ENCODE measurements at regions not wholly inside any gene's neighbourhood (a gene's known extent, or its start where the extent isn't known, plus 50 kb on each side); places are given as distances from the start of the nearest gene placed in this dataset.
"Not testable (repeated sequence)": the region's sequence is repeated elsewhere in the genome, so short reads cannot be mapped to it uniquely, and the experiment has no call there.

DNA sequence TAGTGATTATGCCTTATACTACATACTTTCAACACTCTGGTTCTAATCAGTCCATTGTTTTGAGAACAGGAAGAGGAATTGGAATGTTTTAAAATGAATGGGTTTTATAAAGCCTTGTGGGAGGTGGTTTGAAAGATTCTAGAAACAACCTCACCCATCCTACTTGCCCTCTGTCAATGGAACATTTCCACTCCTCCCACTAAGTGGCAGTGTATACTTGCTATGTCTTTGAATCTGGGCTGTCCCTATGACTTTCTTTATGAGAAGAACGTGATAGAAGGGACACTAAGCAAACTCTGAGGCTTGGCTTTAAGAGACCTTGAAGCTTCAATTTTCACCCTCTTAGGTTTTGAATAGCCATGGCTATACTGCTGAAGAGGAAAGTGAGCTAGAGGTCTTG is 611.2 kb downstream of the PPP4R3C start:
- no peak for DNase-seq

DNA sequence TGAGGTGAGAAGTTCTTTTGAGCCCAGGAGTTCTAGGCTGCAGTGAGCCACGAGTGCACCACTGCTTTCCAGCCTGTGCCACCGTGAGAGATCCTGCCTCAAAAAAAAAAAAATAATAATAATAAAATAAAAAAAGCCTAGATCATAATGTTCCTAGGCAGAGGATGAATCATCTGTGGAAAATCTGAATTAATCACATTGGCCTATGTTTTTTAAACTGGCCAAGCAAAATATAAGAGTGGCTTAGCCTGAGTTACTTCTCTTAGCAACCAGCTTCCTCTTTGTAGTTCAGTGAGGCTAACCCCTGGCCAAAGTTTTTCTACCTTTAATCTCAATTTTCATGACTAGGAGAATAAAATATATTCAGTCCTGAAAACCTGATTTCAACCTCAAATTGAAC is 614.6 kb downstream of the PPP4R3C start:
- no peak for DNase-seq

DNA sequence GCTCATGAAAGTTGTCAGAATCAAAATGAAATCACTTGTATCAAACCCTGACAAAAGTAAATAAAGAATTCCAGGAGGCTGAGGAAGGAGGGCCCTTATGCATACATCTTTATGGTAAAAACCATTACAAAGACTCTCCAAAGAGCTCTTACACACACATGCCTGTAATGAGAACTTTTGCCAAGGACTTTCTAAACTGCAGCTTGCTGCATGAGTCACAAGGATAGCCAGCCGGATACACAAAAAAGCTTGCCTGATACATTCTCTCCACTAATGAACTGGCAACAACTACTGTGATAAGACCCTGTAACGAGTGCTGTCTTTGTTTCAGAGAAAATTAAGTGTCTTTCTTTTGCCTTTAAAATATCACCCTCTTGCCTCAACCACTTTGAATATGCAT is 618.1 kb downstream of the PPP4R3C start:
- no peak for DNase-seq

DNA sequence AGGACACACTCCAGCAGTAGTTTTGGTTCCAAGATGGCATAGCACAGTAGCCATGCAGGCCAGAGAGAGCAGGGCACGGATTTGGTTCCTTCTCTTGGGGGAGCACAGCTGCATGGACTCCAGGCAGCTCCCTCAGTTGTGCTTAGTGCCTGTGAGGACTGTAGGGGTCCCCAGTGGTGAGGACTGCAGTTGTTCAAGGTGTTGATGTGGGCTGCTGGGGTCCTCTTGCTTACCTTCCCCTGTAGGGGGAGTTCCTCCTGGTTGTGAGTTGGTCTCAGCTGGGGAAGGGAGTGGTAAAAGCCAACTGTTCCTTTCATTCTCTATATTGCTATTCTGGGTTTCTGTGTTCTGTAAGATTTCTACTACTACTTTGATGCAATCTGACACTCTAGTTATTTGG is 606.5 kb downstream of the MAGEB5 start:
- DNase-seq = no peak

DNA sequence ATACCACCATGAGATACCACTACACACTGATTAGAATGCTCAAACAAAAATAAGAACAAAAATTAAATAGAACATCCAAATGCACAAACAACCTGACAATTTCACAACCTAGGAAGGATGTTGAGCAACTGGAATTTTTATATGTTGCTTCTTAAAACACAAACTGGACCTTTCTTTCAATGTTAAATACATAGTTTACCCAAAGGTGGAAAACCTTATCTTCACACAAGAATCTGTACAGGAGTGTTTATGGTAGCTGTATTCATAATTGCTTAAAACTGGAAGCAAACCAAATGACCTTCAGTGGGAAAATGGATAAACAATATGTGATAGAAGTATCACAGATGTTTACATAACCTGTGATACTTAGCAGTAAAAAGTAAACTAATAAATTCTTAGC is 573.8 kb downstream of the MAGEB5 start:
- no peak for DNase-seq

DNA sequence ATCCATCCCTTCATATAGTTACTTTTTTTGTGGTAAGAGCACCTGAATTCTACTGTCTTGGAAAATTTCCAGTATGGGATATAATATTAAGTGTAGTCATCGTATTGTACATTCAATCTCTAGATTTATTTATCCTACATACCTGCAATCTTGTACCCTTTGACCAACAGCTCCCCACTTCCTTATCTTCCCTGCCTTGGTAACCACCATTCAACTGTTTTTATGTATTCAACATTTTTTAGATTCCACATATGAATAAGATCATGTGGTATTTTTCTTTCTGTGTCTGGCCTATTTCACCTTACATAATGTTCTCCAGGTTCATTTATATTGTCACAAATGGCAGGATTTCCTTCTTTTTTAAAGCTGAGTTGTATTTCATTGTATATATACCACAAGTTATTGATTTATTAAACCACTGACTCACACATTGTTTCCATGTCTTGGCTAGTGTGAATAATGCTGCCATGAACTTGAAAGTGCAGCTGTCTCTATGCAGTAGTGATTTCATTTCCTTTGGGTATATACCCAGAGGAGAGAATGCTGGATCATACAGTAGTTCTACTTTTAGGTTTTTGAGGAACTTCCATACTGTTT is 572.5 kb downstream of the MAGEB5 start:
- no peak for DNase-seq

DNA sequence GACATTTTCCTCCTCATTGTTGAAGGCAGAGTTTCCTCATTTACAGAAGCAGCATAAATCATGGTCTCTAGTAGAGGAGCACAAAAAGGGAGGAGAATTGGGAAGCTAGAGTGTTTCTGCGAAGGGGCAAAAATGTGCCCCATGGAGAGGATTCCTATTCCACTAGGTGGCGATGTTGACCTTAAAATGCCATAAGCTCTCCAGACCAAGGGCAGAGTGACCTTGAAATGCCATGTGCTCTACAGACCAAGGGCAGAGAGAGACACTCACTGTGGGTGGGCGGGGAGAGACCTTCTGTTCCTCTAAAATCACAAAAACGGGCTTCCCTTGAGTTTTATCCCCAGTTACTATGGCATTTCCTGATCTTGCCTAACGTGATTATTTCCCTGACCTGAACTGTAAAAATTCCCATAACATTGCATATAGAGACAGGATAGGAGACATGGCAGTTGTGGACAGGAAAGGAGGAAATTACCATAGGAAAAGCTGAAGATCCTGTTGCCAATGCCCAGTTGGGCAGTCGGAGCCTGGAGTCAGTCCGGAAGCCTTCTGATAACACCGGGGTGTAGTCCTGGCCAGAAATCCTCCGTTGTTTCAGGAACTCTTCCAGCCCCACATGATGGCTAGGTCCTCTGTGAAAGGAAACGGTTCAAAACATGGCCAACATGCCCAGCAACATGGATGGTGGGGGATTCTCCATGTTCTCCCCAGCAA is 567.7 kb downstream of the MAGEB5 start:
- DNase-seq = no peak

DNA sequence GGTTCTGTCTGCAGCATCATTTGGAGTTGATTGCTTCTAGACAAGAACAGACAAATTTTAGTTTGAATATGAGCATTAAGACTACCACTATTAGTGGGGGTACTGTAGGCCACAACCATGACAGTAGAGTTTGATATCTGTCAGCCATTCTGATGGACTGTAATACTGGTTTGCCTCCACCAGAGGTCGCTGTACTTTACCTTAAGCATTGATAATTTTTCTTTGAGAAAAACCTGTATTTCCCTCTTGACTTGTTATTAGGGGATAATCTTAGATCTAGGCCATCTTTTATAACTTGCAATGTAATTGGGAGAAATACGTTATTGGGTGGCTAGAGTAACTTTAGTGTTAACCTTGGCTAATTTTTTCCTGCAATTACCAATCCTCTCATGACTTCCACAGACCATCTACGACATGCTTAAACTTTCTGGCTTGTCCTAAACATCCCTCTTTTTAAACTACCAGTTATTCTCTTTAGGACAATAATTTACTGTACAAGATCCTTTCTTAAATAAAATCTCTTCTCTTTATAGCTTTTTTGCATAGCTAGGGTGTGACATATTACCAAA is 562.4 kb downstream of the MAGEB5 start:
- no peak for DNase-seq

DNA sequence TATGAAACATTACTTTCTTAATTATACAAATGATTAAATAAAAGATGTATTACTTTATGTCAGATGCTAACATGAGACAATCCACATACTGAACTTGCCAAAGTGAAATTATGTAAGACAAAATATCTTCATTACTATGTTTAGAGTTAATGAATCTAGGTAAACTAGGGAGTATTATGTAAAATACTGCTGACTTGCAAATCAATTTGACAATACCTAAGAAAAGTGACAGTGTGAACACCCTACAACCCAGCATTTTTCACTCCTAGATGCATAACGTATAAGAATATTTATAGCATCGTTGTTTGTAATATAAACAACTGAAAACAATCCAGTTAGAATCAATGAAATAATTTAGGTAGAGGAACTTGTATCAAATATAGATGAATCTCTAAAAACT is 546.3 kb downstream of the MAGEB5 start:
- no peak for DNase-seq

DNA sequence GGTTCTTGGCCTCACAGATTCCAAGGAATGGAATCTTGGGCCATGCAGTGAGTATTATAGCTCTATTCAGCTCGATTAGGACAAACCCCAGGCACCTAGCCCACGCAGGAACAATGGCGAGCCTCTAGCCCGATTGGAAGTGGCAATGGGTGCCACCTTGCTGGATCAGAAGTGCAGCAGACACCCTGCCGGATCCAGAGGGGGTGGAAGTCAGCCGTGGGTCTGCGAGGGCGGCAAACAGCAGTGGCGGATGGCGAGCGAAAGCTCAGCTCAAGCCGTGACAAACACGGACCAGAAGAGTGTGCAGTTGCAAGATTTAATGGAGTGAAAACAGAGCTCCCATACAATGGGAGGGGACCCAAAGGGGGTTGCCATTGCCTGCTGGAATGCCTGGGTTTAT is 539.8 kb downstream of the MAGEB5 start:
- DNase-seq = not testable (repeated sequence)

DNA sequence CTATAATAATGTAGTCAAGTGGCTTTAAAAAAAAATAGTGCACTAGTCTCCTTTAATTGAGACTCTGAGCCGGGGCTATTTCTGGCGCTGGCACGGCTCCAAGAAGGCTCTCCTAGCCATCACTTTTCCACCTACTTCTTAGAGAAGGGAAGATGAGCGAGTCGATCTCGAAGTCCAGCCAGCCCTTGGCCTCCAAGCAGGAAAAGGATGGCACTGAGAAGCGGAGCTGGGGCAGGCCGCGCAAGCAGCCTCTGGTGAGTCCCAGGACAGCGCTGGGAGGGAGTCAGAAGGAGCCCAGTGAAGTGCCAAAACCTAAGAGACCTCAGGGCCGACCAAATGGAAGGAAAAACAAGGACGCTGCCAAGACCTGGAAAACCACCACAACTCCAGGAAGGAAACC is 531.9 kb downstream of the MAGEB5 start:
- no peak for DNase-seq

DNA sequence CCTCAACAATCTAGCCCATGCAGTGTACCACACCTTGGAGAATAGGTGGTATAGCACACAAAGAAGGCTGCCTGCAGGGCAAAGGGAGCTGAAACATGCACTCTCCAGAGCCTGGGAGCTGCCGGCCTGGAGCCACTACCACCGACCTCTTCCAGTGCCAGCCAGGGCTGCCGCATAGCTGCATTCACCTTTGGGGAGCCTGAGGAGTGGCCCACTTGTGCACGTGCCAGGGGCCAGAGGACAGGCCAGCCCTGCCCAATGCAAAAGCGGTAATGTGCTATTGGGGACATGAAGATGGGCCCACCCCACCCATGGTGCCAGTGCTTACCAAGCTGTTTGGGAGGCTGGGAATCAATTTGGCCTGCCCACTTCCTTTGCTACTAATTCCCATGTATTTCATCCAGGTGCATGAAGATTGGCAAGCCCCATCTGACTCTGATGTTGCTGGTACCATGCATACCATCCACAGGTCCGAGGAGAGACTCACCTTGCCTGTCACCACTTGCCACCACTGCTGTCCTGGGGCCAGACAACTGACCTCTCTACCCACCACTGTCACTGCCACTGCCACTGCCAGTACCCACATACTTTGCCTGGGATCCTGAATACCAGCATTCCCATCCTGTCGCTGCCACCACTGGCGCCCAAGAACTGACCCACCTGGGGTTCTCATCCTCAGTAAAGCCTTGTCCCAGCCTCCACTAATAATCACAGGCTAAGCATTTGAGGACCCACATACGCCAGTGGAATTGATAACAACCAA is 506.9 kb downstream of the MAGEB5 start:
- no peak for DNase-seq

DNA sequence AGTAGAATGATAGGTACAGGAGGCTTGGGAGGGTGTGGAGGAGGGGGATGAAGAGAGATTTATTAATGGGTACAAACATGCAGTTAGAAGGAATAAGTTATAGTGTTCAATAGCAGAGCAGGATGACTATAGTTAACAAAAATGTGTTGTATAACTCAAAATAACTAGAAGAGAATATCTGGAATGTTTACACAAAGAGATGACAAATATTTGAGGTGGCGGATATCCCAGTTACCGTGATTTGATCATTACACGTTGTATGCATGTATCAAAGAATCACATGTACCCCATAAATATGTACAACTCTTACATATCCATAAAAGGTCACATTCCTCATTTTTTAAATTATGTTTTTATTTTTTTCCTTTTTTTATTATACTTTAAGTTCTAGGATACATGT is 456.6 kb downstream of the MAGEB5 start:
- DNase-seq = no peak

DNA sequence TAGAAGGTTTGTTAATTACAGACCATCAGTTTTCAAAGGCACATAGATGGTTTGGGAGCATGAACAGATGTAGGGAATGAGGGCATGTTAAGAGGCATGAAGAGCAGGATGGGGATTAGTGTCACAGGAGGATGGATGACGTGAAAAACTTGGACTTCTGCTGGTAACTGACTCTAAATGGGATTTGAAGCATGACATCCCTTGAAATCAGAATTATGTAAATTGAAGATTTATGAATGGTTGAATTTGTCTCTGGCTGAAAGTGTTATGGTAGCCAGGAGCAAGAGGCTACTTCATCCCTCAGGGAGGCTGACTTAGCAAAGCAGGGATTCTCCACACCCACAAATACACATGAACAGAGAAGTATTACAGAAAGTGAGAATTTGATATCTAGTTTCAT is 454.6 kb downstream of the MAGEB5 start:
- no peak for DNase-seq

DNA sequence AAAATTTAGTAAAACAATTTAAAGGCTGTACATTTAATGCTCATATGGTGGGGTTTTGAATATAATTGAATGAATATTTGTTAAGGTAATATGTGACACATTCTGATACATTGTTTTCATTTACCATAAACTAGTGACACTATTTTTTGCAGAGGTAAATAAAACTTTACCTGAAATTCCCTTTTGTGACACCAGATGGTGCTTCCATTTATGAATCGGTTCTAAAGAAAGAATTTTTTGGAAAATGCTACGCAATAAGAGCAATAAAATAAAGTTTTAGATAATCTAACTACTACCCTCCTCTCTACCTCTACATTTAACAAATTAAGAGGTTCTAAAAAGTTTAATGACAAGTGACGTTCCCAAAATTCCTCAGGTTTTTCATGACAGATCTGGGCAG is 448.9 kb downstream of the MAGEB5 start:
- DNase-seq = no peak

DNA sequence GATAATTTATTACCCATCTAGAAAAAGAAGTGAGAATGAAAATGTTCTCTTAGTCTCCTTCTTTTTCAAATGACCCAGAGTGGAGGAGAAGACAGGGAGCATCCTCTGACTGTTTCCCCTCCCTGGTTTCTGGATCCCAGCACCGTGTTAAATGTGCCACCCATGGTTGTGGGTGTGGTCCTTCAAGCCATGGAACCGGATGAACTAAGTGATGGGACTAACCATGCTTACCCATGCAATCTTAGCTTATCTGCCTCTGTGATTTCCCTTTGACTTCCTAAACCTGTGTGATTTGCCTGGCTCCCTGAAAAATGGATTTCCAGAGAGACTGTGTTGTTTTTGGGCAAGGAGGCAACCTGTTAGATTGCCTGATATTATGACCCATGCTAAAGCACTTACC is 437.1 kb downstream of the MAGEB5 start:
- no peak for DNase-seq

DNA sequence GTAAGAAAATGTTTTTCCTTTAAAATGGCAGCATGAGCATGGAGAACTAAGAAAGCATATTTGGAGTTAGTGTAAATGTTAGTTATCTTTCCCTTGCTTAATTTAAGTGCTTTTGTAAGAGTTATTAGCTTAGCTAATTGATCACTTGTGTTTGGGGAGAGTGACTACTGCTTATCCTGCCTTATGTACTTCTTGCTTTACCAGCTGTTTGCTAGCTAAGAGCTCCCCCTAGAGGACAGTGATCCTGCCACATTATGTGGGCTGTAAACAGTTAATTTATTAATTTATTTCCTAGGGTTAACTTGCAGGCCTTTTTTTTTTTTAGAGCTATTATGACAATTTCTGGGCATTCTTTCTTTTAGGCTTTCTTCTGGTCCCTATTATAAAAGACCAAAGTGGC is 435.8 kb downstream of the MAGEB5 start:
- DNase-seq = no peak

DNA sequence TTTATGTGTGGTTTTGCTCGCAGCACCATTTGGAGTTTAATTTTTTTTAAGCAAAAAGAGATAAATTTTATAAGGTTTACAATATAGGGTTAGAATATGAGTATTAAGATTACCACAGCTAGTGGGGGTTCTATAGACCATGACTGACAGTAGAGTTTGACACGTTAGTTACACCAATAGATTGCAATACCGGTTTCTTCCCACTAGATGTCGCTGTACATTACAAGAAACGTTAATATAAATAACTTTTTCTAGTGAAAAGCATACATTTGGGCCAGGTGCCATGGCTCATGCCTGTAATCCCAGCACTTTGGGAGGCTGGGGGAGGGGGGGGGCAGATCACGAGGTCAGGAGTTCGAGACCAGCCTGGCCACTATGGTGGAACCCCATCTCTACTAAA is 433.6 kb downstream of the MAGEB5 start:
- DNase-seq = no peak

DNA sequence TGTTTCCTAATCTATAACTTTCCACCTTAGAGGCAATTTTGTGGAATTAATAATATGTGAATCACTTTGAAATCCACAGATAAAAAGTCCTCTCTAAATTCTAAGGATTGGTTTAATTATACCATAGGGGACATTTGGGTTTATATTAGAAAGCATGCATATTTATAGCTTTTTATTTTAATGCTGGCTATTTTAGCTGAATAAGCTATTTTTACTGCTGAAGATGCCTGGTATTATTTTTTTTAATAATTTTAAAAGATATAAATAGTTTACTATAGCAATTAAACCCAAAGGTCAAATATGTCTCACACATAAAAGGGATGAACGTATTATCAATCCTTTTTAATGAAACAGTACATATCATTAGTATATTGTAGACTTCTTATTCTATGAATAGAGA is 415.4 kb downstream of the MAGEB5 start:
- DNase-seq = no peak

DNA sequence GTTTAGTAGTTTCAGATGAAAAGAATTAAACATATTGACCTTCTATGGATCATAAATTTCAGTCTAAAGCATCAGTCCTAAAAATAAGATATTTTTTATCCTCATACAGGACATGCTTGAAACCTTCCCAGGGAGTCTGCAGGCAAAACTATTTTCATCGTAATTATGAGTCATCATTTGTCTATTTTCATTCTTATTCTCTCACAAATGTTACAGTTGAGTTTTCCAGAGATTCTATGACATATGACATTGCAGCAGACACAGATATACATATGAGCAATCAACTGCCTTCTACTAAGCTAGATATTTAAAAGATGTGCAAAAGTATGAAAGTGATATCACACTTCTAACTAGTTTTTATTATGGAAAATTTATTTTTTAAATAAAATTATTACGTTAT is 398.0 kb downstream of the MAGEB5 start:
- DNase-seq = no peak

DNA sequence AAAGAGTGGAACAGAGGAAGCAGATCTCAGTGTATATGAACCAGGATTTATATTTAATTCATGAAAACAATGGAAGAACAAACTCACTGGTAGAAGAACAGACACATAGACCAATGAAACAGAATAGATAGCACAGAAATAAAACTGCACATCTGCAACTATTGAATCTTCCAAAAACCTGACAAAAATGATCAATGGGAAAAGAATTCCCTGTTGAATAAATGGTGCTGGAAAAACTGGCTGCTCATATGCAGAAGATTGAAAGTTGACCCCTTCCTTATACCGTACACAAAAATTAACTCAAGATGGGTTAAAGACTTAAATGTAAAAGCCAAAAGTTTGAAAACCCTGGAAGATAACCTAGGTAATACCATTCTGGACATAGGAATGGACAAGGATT is 391.0 kb downstream of the MAGEB5 start:
- peak; percentile 2 for DNase-seq

DNA sequence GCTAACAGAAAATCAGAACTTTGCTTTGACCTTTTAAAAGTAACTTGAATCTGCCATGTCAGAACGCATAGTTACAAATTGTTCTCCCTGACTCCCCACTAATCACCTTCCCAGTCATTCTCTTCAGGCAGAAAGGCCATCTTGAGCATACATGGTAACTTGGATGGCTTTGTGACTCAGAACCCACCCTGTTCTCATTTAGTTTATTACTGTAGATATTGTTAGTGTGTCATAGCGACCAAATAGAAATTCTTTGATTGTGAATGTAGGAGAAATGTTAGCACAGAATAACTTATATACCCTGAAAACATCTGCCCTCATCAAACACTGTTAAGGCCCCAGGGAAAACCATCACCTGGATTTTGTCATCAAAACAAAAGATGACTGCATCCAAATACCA is 382.0 kb downstream of the MAGEB5 start:
- DNase-seq = no peak

DNA sequence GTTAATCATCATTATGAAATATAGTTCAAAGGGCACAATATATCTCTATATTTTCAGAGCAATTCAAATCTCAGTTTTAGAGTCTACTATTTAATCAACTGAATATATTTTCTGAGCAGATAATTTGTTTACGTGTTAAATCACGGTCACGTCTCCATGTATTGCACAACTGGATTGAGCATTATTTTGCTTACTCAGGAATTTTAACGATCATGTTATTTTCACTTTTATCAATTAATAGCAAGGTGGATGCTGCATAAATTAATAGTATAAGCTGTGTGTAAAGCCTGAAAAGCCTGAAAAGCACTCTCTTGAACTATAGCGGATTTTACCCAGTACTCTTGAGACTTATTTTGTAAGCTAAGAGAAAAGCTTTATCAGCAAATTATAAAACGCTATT is 374.9 kb downstream of the MAGEB5 start:
- no peak for DNase-seq

DNA sequence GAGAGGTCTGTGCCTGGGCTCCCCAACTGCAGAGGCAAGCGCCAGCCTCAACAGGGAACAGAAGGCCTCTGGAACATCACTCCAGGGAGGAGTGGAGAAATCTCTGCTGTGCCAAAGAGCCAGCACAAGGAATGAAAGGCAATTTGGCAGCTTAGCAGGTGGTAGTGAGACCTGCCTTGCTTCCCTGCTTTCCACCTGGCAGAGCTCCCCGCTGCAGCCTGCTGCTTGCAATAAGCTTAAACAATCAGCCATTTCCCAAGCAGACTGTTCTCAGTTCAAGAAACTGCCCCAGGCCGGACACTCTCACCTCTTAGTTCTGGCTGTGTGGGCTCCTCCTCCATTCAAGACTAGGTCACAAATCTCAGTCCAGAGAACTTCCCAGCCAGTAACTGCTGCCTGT is 370.6 kb downstream of the MAGEB5 start:
- no peak for DNase-seq

Measured in skin of body (tissue), 1 donor.